Fibroblast of lung (primary cell): ENCODE measurements at regions not wholly inside any gene's neighbourhood (a gene's known extent, or its start where the extent isn't known, plus 50 kb on each side); places are given as distances from the start of the nearest gene placed in this dataset.

Experiments used
- DNase-seq, 2 donors: peaks; one replicate each; pipeline versions ENCODE4 v3.0.0 to v3.0.0-alpha.2; 2010; ENCODE audit warnings: low read depth in 2 of 2
- H2AFZ ChIP-seq: 2 replicates; pipeline ENCODE4 v1.5.1; 2012; ENCODE audit warnings: low read length, control low read depth, inconsistent platforms
- H3K27ac ChIP-seq: 2 replicates; pipeline ENCODE4 v1.5.1; 2011; ENCODE audit warnings: low read length, control low read depth; ENCODE audit not compliant: insufficient read depth
- H3K27me3 ChIP-seq: 2 replicates; pipeline ENCODE4 v1.5.1; 2011; ENCODE audit warnings: mild to moderate bottlenecking, low read length; ENCODE audit not compliant: control insufficient read depth, insufficient read depth
- H3K36me3 ChIP-seq: 2 replicates; pipeline ENCODE4 v1.5.1; 2011; ENCODE audit warnings: low read length; ENCODE audit not compliant: control insufficient read depth, insufficient read depth
- H3K4me1 ChIP-seq: 2 replicates; pipeline ENCODE4 v1.5.1; 2011; ENCODE audit warnings: low read length; ENCODE audit not compliant: control insufficient read depth, insufficient read depth; ENCODE audit errors: extremely low read depth
- H3K4me2 ChIP-seq: 2 replicates; pipeline ENCODE4 v1.5.1; 2011; ENCODE audit warnings: low read length, control low read depth; ENCODE audit not compliant: insufficient read depth; ENCODE audit errors: extremely low read depth
- H3K4me3 ChIP-seq, 4 experiments: fragments of 200-600 bp in 1 of 4; sonication (generic) in 1 of 4; replicated peaks in 1 of 4; 2 replicates each; pipeline ENCODE4 v1.5.1; 2011 to 2016; ENCODE audit warnings: low read length in 4 of 4, low read depth in 3 of 4, mild to moderate bottlenecking in 3 of 4, control low read depth in 2 of 4, inconsistent platforms in 1 of 4, mixed read lengths in 1 of 4; ENCODE audit not compliant: insufficient read depth in 1 of 4; ENCODE audit errors: control extremely low read depth in 1 of 4
- H3K79me2 ChIP-seq: 2 replicates; pipeline ENCODE4 v1.5.1; 2012; ENCODE audit warnings: mild to moderate bottlenecking, low read length, inconsistent platforms; ENCODE audit not compliant: control insufficient read depth, insufficient read depth
- H3K9ac ChIP-seq: 2 replicates; pipeline ENCODE4 v1.5.1; 2011; ENCODE audit warnings: mild to moderate bottlenecking, low read length, control low read depth; ENCODE audit not compliant: insufficient read depth
- H3K9me3 ChIP-seq: 2 replicates; pipeline ENCODE4 v1.5.1; 2012; ENCODE audit warnings: low read depth, low read length; ENCODE audit not compliant: control insufficient read depth, insufficient read depth
- H4K20me1 ChIP-seq: 2 replicates; pipeline ENCODE4 v1.5.1; 2011; ENCODE audit warnings: low read length; ENCODE audit not compliant: control insufficient read depth, insufficient read depth; ENCODE audit errors: extremely low read depth
- CTCF ChIP-seq, 2 donors: IDR thresholded peaks in 1 of 2; conservative IDR thresholded peaks in 1 of 2; 1 replicate in 1 of 2; 2 replicates in 1 of 2; pipeline ENCODE4 v1.5.1; 2011 to 2012; ENCODE audit warnings: low read length in 2 of 2, control low read depth in 1 of 2, inconsistent platforms in 1 of 2, low read depth in 1 of 2, mild to moderate bottlenecking in 1 of 2
- EZH2 ChIP-seq: IDR thresholded peaks from 2 replicates; pipeline ENCODE4 v1.5.1; 2012; ENCODE audit warnings: low read length, control low read depth, mild to moderate bottlenecking; ENCODE audit errors: missing control alignments

DNA sequence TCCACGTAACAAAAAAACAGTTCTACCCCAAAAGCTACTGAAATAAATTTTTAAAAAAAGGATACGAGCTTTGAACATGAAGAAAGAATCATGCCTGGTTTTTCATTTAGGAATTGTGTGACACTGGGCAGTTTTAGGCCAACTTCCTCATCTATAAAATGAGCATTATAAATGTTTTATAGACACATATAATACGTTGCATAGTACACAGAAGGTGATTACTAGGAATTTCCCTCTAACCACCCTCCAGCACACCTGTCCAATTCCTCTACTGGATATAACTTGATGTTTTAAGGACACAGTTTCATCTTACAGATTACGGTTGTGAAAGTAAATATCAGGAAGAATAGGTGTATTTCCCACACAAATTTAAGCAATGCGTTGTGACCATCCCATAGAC lies 85.5 kb upstream of the IQCM start:
- H3K4me3 ChIP-seq, result no peak overlapping the region
- H3K27ac ChIP-seq, result no peak overlapping the region
- no peaks in the 10 kb centered on the region for H3K9me3 ChIP-seq
- H3K4me1 ChIP-seq, result no peaks in the 10 kb centered on the region
- H3K9ac ChIP-seq, result no peak overlapping the region
- H2AFZ ChIP-seq, result no peak overlapping the region
- no peaks in the 10 kb centered on the region for H3K27me3 ChIP-seq
- no peak for TF ChIP-seq CTCF (conservative IDR thresholded peaks at IDR 0.05 in 1 of 2, IDR thresholded peaks at IDR 0.05 in 1 of 2; ENCODE audit: low read depth in 1 of 2, low read length in 2 of 2)
- TF ChIP-seq EZH2, result no peak
- DNase-seq, result no peak
- H3K4me2 ChIP-seq, result no peak overlapping the region
- H3K79me2 ChIP-seq, result no peaks in the 10 kb centered on the region
- H3K36me3 ChIP-seq, result no peaks in the 10 kb centered on the region
- H4K20me1 ChIP-seq, result no peaks in the 10 kb centered on the region

DNA sequence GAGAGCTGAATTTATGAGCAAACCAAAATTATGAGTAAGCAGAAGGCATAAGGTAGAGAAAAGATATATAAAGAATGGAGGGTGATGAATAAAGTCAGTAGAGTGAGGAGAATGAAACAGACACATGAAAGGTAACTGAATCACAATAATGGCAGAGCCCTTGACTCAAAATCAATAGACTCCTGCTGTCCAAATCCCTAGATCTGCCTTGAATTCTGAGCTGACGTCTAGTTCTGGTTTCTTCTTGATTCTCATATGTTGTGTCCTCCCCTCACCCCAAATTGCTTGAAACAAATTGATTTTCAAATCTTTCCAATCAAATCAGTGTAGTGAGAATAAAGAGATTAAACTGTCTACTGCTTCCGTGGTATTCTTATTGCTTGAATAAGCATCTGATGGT lies 86.6 kb upstream of the IQCM start:
- H3K9ac ChIP-seq, result no peak overlapping the region
- H3K79me2 ChIP-seq, result no peaks in the 10 kb centered on the region
- no peaks in the 10 kb centered on the region for H4K20me1 ChIP-seq
- no peak overlapping the region for H3K4me3 ChIP-seq
- no peaks in the 10 kb centered on the region for H3K27me3 ChIP-seq
- no peaks in the 10 kb centered on the region for H3K36me3 ChIP-seq
- DNase-seq, result no peak
- H3K4me2 ChIP-seq, result no peak overlapping the region
- no peak overlapping the region for H2AFZ ChIP-seq
- TF ChIP-seq CTCF (conservative IDR thresholded peaks at IDR 0.05 in 1 of 2, IDR thresholded peaks at IDR 0.05 in 1 of 2; ENCODE audit: low read depth in 1 of 2, low read length in 2 of 2), result no peak
- no peak for TF ChIP-seq EZH2
- no peaks in the 10 kb centered on the region for H3K4me1 ChIP-seq
- H3K9me3 ChIP-seq, result no peaks in the 10 kb centered on the region
- H3K27ac ChIP-seq, result no peak overlapping the region

DNA sequence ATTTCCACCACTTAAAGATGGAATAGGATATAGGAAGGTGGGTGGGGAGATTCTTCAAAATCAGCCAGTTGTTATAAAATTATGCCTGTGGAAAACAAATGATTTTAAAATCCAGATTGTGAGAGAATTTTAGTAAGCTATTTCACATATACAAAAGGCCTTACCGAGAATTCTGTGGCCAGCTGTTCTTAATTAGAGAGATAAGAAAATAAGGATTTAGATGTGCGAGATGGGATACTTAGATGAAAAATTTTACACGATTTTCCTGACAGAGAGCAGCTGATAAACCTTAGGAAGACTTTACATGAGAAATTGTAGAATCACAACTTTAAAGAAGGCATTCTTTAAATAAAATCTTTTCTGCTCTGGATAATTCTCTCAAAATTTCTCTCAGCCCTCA lies 94.5 kb upstream of the IQCM start:
- no peak overlapping the region for H2AFZ ChIP-seq
- DNase-seq, result no peak
- H3K4me1 ChIP-seq, result no peaks in the 10 kb centered on the region
- no peak overlapping the region for H3K4me3 ChIP-seq
- no peaks in the 10 kb centered on the region for H3K36me3 ChIP-seq
- H3K9me3 ChIP-seq, result no peaks in the 10 kb centered on the region
- no peaks in the 10 kb centered on the region for H4K20me1 ChIP-seq
- no peak for TF ChIP-seq EZH2
- no peak for TF ChIP-seq CTCF (conservative IDR thresholded peaks at IDR 0.05 in 1 of 2, IDR thresholded peaks at IDR 0.05 in 1 of 2; ENCODE audit: low read depth in 1 of 2, low read length in 2 of 2)
- H3K79me2 ChIP-seq, result no peaks in the 10 kb centered on the region
- H3K27me3 ChIP-seq, result no peaks in the 10 kb centered on the region
- H3K9ac ChIP-seq, result no peak overlapping the region
- no peak overlapping the region for H3K4me2 ChIP-seq
- no peak overlapping the region for H3K27ac ChIP-seq
